ENCODE measurements at regions not wholly inside any gene's neighbourhood (a gene's known extent, or its start where the extent isn't known, plus 50 kb on each side); places are given as distances from the start of the nearest gene placed in this dataset.

- no peak overlapping the region for H3K9ac ChIP-seq (ENCODE audit: insufficient read depth, low read depth, low read length)
- DNase-seq (ENCODE audit: low spot score) (no peak), FAIRE-seq (no peak), ATAC-seq (no peak)
- H3K27ac ChIP-seq (ENCODE audit: extremely low read length, insufficient read depth, low read length): no peak overlapping the region
- H3K4me1 ChIP-seq (ENCODE audit: insufficient read depth, low read length): no peaks in the 10 kb centered on the region
- peaks cover 0 to 2% of the 10 kb centered on the region in 2 experiments; a peak in 2 of 5 replicates for H3K27me3 ChIP-seq (ENCODE audit: control insufficient read depth in 1 of 2, insufficient read depth in 2 of 2, low read length in 2 of 2)
- no peak overlapping the region for H2AFZ ChIP-seq (ENCODE audit: low read length)
- ChIA-PET CTCF (ENCODE audit: low intra/inter-chr PET ratio, low total read pairs) (no interaction called here), POLR2A (interaction anchor here (1.0 kb wide), 1 partner anchor 709 kb away, joined by 3 read pairs; no protein-coding TSS in a partner anchor)
- in situ Hi-C loops (cut with HindIII; ENCODE audit: extremely low pct_ligation_motif_present, low pct_unique_long_range_greater_than_20kb): loop anchor here (5.0 to 25.0 kb wide), 2 partner anchors 608 to 873 kb away; partner anchors contain the start of gene SALL1
- TF ChIP-seq TRAFD1 (CRISPR knock-in tag; IDR thresholded peaks at IDR 0.05; ENCODE audit: borderline replicate concordance) (no peak), ZNF331 (CRISPR knock-in tag; IDR thresholded peaks at IDR 0.05) (no peak), LBX2 (CRISPR knock-in tag; IDR thresholded peaks at IDR 0.05; ENCODE audit: borderline replicate concordance) (no peak), HNF1B (CRISPR knock-in tag; IDR thresholded peaks at IDR 0.05) (no peak), ZNF160 (CRISPR knock-in tag; IDR thresholded peaks at IDR 0.05) (no peak), ARID2 (CRISPR knock-in tag; IDR thresholded peaks at IDR 0.05; ENCODE audit: borderline replicate concordance) (no peak), LRRFIP1 (CRISPR knock-in tag; conservative IDR thresholded peaks at IDR 0.05) (no peak), ZNF878 (CRISPR knock-in tag; IDR thresholded peaks at IDR 0.05) (no peak), ZNF816 (CRISPR knock-in tag; IDR thresholded peaks at IDR 0.05; ENCODE audit: borderline replicate concordance) (no peak), SMAD3 (CRISPR knock-in tag; IDR thresholded peaks at IDR 0.05) (no peak), BRD4 (CRISPR knock-in tag; IDR thresholded peaks at IDR 0.05) (no peak), CEBPG (CRISPR knock-in tag; IDR thresholded peaks at IDR 0.05) (no peak), ZNF768 (CRISPR knock-in tag; IDR thresholded peaks at IDR 0.05) (no peak), SAFB2 (CRISPR knock-in tag; IDR thresholded peaks at IDR 0.05; ENCODE audit: borderline replicate concordance, low read depth) (no peak), ZNF484 (CRISPR knock-in tag; IDR thresholded peaks at IDR 0.05; ENCODE audit: borderline replicate concordance, low read depth) (no peak), ZBTB25 (CRISPR knock-in tag; IDR thresholded peaks at IDR 0.05) (no peak)
- WGBS (ENCODE audit: low lambda C conversion rate): 37% methylated on average over 5 of the region's 5 CpGs
- H4K20me1 ChIP-seq (ENCODE audit: insufficient read depth, low read length): no peaks in the 10 kb centered on the region
- H3K9me3 ChIP-seq (ENCODE audit: low read length): no peaks in the 10 kb centered on the region
- no peak overlapping the region for H3K4me2 ChIP-seq (ENCODE audit: low read depth, low read length)
- intact Hi-C loops (cut with micrococcal nuclease; ENCODE audit: unreplicated experiment): loop anchor here (5.0 kb wide), 1 partner anchor 938 kb away; no protein-coding TSS in a partner anchor
- no peaks in the 10 kb centered on the region for H3K79me2 ChIP-seq (ENCODE audit: insufficient read depth, low read length)
- no peak overlapping the region for H3K4me3 ChIP-seq (replicated peaks in 1 of 3; ENCODE audit: insufficient read depth in 1 of 3, low read depth in 2 of 3, low read length in 3 of 3)
- no TSS peak for BruUV-seq (replicated peaks)
- H3K36me3 ChIP-seq (replicated peaks in 1 of 2; ENCODE audit: control insufficient read depth in 1 of 2, insufficient read depth in 2 of 2, low read length in 2 of 2): no peaks in the 10 kb centered on the region
These were observed 608.9 kb upstream of the SALL1 start for GRCh38 chr16:51759999-51760398.
